ENCODE measurements at regions not wholly inside any gene's neighbourhood (a gene's known extent, or its start where the extent isn't known, plus 50 kb on each side); places are given as distances from the start of the nearest gene placed in this dataset.
"Not testable (repeated sequence)": the region's sequence is repeated elsewhere in the genome, so short reads cannot be mapped to it uniquely, and the experiment has no call there.

DNA sequence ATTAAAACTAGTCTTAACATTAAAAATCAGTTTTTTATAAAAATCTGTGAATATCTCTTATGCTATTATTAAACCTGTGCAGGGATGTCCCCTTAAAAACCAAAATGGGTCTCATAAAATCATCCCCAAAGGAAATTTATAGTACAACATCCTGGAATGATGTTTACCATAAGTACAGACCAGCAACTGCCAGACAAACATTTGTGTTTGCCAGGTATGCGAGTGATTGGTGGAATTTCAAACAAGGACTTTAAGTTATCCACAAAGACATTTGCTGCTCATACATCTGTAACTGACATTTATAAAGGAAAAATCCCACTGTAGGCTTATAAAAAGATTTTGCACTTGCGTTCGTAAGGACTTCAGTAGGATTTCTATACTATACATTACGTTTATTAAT, 1375.4 kb upstream of the WWC1 start:
- no peak for DNase-seq
- in situ Hi-C loops (cut with MboI; ENCODE audit: low pct_unique_long_range_greater_than_20kb, low sequenced_read_pairs): no loop called here

DNA sequence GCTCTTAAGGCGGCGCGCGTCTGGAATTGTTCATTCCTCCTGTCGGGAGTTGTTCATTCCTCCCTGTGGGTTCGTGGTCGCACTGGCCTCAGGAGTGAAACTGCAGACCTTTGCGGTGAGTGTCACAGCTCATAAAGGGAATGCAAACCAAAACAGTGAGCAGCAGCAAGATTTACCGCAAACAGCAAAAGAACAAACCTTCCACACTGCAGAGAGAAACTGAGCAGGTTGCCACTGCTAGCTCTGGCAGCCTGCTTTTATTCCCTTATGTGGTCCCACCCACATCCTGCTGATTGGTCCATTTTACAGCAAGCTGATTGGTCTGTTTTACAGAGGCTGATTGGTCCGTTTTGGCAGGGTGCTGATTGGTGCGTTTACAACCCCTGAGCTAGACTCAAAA, 1365.3 kb upstream of the WWC1 start:
- no peak for DNase-seq
- in situ Hi-C loops (cut with MboI; ENCODE audit: low pct_unique_long_range_greater_than_20kb, low sequenced_read_pairs): no loop called here

DNA sequence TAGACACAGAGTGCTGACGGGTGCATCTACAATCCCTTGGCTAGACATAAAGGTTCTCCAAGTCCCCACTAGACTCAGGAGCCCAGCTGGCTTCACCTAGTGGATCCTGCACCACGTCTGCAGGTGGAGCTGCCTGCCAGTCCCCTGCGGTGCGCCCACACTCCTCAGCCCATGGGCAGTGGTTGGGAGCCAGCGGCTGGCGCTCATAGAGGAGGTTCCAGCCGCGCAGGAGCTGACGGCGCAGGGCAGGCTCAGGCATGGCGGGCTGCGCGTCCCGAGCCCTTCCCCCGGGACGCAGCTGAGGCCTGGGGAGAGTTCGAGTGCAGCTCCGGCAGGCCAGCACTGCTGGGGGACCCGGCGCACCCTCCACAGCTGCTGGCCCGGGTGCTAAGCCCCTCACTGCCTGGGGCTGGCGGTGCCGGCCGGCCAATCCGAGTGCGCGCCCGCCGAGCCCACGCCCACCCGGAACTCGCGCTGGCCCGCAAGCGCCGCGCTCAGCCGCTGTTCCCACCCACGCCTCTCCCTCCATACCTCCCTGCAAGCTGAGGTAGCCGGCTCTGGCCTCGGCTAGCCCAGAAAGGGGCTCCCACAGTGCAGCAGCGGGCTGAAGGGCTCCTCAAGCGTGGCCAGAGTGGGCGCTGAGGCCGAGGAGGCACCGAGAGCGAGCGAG, 1364.5 kb upstream of the WWC1 start:
- in situ Hi-C loops (cut with MboI; ENCODE audit: low pct_unique_long_range_greater_than_20kb, low sequenced_read_pairs); DNase-seq: not testable (repeated sequence)

DNA sequence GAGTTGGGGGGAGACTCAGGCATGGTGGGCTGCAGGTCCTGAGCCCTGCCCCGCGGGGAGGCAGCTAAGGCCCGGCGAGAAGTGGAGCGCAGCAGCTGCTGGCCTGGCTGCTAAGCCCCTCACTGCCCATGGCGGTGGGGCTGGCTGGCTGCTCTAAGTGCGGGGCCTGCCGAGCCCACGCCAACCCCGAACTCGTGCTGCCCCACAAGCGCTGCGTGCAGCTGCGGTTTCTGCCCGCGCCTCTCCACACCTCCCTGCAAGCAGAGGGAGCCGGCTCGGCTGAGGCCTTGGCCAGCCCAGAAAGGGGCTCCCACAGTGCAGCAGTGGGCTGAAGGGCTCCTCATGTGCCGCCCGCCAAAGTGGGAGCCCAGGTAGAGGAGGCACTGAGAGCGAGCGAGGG, 1355.1 kb upstream of the WWC1 start:
- in situ Hi-C loops (cut with MboI; ENCODE audit: low pct_unique_long_range_greater_than_20kb, low sequenced_read_pairs): no loop called here
- no peak for DNase-seq

DNA sequence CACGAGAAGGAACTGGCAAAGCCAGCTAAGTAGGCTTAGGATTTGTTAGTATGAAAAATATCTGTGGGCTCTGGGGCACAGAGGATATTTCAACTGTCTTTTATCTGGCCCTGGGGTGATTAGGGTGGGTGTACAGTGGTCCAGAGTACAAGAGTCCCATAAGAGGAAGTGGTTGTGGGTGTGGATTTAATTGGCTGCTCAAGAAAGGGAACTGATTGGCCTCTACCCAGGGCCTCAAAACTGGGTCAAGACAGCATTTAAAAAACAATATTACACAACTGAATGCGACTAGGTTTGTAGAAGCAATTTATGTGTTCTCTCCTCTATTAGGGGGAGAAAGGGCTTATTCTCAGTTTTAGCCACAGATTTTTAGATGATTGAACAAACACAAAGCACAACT, 1353.4 kb upstream of the WWC1 start:
- DNase-seq: peak; percentile 4
- in situ Hi-C loops (cut with MboI; ENCODE audit: low pct_unique_long_range_greater_than_20kb, low sequenced_read_pairs): no loop called here

DNA sequence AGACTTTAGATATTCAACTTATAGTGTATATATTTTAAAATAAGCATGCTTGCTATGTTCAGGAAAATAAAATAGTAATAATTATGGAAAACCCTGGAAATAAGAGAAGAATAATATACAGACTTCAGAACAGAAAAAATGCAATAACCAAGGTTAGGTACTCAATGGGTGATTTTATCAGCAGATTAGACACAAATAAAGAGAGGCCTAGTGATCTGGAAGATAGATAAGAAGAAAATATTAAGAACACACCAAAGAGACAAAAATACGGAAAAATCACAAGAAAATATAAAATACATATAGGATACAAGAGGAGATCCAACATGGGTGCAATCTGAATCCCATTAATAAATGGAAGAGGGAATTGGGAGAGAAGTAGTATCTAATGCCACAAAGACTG, 1348.5 kb upstream of the WWC1 start:
- no peak for DNase-seq
- in situ Hi-C loops (cut with MboI; ENCODE audit: low pct_unique_long_range_greater_than_20kb, low sequenced_read_pairs): no loop called here

DNA sequence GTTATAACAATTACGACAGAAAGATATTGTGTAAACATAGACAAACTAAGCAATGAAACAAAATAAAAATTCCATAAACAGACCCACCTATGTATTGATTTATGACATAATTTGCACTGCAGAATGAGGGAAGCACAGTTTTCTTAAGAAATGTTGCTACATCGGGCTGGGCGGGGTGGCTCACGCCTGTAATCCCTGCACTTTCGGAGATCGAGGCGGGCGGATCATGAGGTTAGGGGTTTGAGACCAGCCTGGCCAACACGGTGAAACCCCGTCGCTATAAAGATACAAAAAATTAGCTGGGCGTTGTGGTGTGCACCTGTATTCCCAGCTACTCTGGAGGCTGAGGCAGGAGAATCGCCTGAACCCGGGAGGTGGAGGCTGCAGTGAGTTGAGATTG, 1344.4 kb upstream of the WWC1 start:
- in situ Hi-C loops (cut with MboI; ENCODE audit: low pct_unique_long_range_greater_than_20kb, low sequenced_read_pairs): no loop called here
- no peak for DNase-seq

DNA sequence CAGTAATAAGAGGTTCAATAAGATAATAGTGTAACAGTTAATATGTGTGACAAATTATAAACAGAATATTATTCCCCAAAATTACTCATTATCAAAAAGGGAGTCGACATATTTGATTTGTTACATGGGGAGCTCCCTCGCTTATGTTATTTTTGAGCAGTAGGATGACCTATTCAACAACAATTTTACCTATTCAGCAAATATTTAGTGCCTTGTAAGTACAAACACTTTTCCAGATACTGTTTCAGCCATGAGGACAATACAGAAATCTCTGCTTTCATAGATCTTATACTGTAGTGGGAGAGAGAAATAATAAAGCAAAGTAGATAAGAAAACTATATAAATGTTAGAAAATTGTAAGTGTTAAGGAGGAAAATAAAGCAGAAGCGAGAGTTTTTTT, 1342.8 kb upstream of the WWC1 start:
- no peak for DNase-seq
- in situ Hi-C loops (cut with MboI; ENCODE audit: low pct_unique_long_range_greater_than_20kb, low sequenced_read_pairs): no loop called here

DNA sequence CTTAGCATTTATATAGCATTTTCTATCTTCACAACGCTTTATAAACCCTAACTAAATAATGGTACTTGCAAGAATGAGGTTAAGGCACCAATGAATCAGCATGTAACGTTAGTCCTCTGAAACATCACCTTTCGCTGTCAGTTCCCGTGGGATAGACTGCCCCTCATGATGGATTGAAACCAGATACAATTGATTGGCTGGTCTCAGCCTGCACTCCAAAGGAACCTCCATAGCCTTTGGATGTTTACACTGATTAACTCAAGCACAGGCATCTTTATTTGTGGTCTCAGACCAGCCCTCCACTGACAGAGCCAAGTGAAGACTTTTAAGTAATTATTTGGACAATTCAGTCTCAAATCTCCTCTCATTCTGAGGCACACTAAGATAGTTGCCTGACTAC, 1339.4 kb upstream of the WWC1 start:
- in situ Hi-C loops (cut with MboI; ENCODE audit: low pct_unique_long_range_greater_than_20kb, low sequenced_read_pairs): no loop called here
- no peak for DNase-seq

DNA sequence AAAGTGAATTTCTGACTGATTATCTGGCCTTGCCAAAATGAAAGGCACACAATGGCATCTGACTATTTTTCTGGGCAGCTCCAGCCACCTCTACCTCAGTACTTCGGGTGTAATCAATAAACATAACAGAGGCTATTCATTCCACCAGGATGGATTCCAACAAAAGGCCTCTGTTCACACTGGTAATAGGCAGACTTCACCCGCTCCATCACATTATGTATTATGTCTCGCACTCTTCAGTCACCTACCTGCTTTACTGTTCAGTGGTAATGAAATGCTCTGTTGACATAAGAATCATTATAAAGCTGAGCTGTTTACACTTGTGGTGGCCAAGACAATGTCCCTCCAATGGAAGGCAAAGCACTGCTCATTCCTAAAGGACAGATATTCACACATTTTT, 1333.7 kb upstream of the WWC1 start:
- DNase-seq: no peak
- in situ Hi-C loops (cut with MboI; ENCODE audit: low pct_unique_long_range_greater_than_20kb, low sequenced_read_pairs): no loop called here

DNA sequence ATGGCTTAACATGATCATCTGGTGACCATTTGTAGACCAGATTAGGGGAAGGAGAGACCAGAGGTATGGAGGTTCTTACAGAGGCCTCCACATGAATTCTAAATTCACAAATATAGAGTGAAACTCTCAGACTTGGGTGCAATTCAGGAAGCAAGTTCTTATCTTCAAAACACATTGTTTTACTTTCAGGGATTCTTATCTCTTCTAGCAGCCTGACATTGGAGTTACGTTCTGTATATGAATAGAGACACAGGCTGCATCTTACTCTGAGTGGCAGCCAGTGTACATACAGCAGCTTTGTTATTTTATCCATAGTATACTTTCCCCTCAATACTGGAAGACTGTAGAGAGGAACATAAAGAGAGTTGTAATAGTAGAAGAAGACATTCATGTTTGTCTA, 1331.7 kb upstream of the WWC1 start:
- no peak for DNase-seq
- in situ Hi-C loops (cut with MboI; ENCODE audit: low pct_unique_long_range_greater_than_20kb, low sequenced_read_pairs): no loop called here

DNA sequence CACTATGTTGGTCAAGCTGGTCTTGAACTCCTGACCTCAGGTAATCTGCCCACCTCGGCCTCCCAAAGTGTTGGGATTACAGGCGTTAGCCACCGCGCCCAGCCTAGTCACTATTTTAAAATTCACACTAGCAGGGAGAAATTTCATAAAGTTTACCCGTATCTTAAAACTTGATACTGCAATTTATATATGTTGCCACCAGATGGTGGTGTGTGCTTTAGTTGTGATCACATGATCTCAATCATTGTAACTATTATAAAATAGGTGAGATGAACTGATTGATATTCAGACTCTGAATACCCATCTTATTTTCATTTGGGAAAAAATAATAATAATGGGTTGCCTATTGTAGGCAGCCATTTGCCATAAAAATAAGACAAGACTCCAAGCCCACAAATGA, 1330.4 kb upstream of the WWC1 start:
- no peak for DNase-seq
- in situ Hi-C loops (cut with MboI; ENCODE audit: low pct_unique_long_range_greater_than_20kb, low sequenced_read_pairs): no loop called here

DNA sequence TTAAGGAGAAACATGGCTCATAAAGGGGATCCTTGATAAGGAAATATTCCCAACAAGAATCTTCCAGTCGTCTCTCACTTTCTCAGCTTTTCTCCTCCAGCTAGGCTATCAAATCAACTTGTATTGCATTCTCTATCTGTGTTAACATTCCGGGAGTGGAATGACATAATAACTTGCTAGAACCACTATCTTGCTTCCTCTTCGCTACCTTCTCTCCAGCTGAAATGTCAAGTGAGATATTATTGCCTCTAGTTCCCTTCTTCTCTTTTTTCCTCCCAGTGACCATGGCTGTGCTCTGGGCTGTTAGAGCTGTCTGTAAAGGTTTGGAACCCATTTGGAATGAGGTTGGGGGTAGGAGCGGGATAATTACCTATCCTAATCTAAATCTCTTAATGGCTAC, 1329.5 kb upstream of the WWC1 start:
- no peak for DNase-seq
- in situ Hi-C loops (cut with MboI; ENCODE audit: low pct_unique_long_range_greater_than_20kb, low sequenced_read_pairs): no loop called here

DNA sequence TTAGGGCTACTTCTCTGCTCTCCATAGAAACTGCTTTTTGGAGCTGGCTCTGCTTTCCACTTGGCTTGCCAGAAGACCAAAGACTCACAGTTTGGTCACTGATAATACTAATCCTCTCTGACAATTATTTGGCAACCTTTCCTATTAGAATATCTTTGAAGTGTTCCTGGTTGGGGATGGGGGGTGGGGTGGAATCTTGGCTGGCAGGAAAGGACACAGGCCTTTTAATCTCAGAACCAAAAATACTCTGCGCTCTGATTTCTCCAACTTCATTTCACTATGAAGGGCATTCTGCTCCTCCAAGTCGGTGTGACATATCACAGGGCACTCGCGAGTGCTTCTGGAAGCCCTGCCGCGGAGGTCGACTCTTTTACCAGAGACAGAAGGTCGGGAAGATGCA, 1329.0 kb upstream of the WWC1 start:
- DNase-seq: no peak
- in situ Hi-C loops (cut with MboI; ENCODE audit: low pct_unique_long_range_greater_than_20kb, low sequenced_read_pairs): no loop called here

DNA sequence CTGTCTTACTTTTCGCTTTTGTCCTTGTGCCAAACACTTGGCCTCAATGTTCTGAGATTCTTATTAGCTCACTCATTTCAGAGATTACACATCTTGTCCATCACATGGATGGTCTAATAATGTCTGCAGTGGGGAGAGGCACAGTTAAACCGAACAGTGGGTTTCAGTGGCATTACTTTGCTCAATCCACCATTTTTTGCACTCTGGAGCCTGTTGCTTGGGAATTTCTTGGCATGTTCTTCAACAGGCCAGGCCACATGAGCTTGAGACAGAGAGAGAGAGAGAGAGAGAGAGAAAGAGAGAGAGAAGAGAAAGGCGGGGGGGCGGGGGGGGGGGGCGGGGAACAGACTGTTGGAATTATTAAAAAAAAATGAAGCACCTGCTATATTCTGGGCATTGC, 1327.8 kb upstream of the WWC1 start:
- in situ Hi-C loops (cut with MboI; ENCODE audit: low pct_unique_long_range_greater_than_20kb, low sequenced_read_pairs): no loop called here
- DNase-seq: no peak

DNA sequence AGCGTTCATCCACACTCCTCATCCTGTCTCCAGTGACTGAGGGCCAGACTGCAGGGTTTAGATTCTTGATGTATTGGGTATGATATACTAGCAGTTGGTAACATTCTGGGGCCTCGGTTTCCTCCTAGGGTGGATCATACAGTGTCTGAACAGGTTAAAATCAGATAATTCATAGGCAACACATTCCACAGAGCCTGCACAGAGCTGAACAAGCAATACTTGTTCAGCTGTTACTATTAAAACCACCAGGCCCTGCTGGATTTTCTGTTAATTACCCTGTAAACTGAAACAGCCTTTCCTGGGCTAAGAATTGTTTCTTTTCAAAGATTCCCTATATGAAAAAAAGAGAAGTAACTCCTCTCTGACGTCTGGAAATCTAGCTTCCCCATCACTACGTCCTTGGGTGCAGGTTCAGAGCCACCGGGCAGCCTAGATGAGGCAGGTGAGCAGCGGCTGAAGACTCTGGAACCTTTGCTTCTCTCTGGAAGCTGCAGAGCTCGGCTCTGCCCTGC, 1313.5 kb upstream of the WWC1 start:
- peak; percentile 16 for DNase-seq
- in situ Hi-C loops (cut with MboI; ENCODE audit: low pct_unique_long_range_greater_than_20kb, low sequenced_read_pairs): no loop called here

DNA sequence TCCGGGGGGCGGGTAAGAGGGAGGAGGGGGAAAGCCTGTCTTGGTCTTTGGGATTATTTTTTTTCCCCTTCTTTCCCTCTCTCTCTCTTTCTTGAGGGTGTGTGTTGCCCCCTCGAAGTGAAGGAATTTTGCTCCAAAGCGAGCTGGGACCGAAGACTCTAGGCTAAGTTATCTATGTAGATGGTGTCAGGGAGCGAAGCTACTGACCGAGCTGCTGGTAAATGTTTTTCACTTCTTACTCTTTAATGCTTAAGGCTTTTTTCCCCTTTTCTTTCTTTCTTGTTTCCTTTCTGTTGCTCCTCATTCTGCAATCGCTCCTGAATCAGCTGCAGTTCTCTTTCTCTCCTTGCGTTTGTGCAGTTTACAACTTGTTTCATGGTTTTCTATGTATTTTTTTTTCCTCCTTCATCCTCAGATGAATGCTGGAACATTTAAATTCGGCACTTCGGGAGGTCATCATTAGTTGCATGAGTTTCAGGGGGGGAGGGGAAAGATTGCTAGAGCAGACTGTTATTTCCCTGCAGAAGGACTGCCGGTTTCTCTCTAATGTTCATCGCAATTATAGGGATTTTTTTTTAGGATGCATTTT, 1312.0 kb upstream of the WWC1 start:
- in situ Hi-C loops (cut with MboI; ENCODE audit: low pct_unique_long_range_greater_than_20kb, low sequenced_read_pairs): no loop called here
- DNase-seq: peak; percentile 1

DNA sequence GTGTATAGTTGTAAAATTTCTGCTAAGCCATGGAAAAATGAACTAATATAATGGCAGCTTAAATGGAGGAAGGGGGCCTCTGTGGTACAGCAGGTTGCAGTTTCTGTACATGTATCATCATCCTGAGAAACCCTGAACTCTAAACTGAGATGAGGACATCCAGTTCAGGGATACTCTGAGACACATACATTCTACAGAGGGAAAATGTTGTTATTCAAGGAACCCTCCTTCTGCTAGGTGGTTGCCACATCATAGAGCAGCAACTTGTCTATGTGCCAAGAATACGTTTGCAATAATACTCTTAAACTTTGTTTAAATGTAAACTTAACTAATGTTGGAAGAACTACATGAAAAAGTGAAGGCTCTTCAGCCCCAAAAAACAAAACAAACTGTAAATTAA, 1310.8 kb upstream of the WWC1 start:
- no peak for DNase-seq
- in situ Hi-C loops (cut with MboI; ENCODE audit: low pct_unique_long_range_greater_than_20kb, low sequenced_read_pairs): no loop called here

DNA sequence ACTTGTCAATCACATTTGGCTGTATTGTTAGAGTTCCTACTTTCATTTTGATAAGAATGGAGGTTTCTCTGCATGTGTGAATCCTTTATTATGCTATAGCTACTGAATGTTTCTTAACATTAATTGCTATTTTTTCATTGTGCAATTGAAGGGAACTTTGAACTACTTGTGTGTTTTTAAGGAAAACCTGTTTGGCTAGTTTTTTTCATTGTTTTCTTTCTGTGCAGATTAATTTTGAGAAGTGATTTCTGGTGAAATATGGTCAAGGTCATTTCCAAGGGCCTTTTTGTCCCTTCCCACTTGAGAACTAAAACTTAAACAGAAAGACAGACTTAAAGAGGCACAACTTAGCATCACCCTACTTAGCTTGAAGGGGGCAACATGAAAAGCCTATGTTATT, 1309.2 kb upstream of the WWC1 start:
- in situ Hi-C loops (cut with MboI; ENCODE audit: low pct_unique_long_range_greater_than_20kb, low sequenced_read_pairs): no loop called here
- DNase-seq: no peak

DNA sequence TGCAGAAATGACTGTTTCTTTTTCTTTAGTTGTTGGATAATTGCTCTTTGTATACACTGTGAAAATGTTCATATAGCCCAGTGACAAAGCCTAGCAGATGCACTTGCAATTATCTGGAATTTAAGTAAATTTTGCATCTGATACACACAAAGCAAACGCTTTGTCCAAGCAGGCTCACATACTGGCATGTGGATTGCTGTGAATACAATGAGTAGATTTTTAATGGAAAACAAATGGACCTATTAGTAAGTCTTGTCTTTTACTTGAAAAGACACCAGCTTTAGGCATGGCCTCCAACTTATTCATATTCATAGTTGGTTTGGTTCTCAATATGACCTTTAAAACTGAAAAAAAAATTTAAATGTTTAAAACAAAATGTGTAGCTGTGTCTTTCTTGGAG, 1299.8 kb upstream of the WWC1 start:
- in situ Hi-C loops (cut with MboI; ENCODE audit: low pct_unique_long_range_greater_than_20kb, low sequenced_read_pairs): no loop called here

DNA sequence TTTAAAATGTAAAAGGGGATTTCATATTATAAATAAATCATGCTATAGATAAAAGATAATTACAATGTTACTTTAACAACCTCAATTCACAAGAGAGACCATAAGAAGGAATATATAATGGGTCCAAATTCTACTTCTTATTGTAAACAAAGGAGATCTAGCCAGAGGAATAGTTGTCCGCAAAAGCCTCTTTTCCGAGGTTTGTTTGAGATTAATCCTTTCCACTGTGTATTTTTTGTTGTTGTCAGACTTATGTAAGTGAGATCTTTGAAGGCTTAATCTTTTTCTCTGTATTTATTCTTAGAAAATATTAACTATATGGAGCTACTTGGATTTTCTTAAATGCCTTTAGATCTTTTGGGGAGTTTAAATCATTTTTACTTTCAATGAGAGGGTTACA, 1299.3 kb upstream of the WWC1 start:
- DNase-seq: no peak
- in situ Hi-C loops (cut with MboI; ENCODE audit: low pct_unique_long_range_greater_than_20kb, low sequenced_read_pairs): no loop called here

More for the DNA sequence above, 1299.8 kb upstream of the WWC1 start:
- DNase-seq: no peak

All from KBM-7 (cell line).